ENCODE measurements at regions not wholly inside any gene's neighbourhood (a gene's known extent, or its start where the extent isn't known, plus 50 kb on each side); places are given as distances from the start of the nearest gene placed in this dataset.

- TF ChIP-seq TEAD4 (IDR thresholded peaks at IDR 0.05; ENCODE audit: low read length) (peak; percentile 70), TEAD4 (CRISPR knock-in tag; IDR thresholded peaks at IDR 0.05; ENCODE audit: borderline replicate concordance) (no peak), ZFP36 (IDR thresholded peaks at IDR 0.05; ENCODE audit: low read depth, low read length, partially characterized antibody) (peak; percentile 45), SOX6 (IDR thresholded peaks at IDR 0.05) (0 out of 2 replicates have a peak, but pooled peaks have one; percentile 21), ZNF395 (CRISPR knock-in tag; IDR thresholded peaks at IDR 0.05) (peak; percentile 54; the same call in 1 of the 2 replicates), DPF2 (IDR thresholded peaks at IDR 0.05) (peak; percentile 80), ARID1B (IDR thresholded peaks at IDR 0.05) (peak; percentile 86), SMARCC2 (IDR thresholded peaks at IDR 0.05; ENCODE audit: low read depth) (peak; percentile 40; the same call in 1 of the 2 replicates), SMARCA4 (IDR thresholded peaks at IDR 0.05) (peak; percentile 83), EP300 (IDR thresholded peaks at IDR 0.05; ENCODE audit: low read length) (peak; percentile 51; the same call in 1 of the 2 replicates), NFIC (IDR thresholded peaks at IDR 0.05) (peak; percentile 34; the same call in 1 of the 2 replicates), FOSL1 (tag; conservative IDR thresholded peaks at IDR 0.05) (peak; percentile 90), STAT5A (IDR thresholded peaks at IDR 0.05; ENCODE audit: borderline replicate concordance, low read length) (peak; percentile 10; the same call in 1 of the 2 replicates), POLR2AphosphoS5 (IDR thresholded peaks at IDR 0.05; ENCODE audit: control insufficient read depth, insufficient read depth, low read depth, low read length) (peak; percentile 46; the same call in 1 of the 2 replicates), NEUROD1 (IDR thresholded peaks at IDR 0.05; ENCODE audit: borderline replicate concordance, low read depth, low read length, partially characterized antibody) (no peak), XRCC5 (IDR thresholded peaks at IDR 0.05; ENCODE audit: low read depth, low read length) (no peak), NCOR1 (IDR thresholded peaks at IDR 0.05) (peak; percentile 68), ZNF3 (CRISPR knock-in tag; IDR thresholded peaks at IDR 0.05) (no peak), ATF3 (IDR thresholded peaks at IDR 0.05) (peak; percentile 91), ATF3 (CRISPR knock-in tag; conservative IDR thresholded peaks at IDR 0.05) (no peak; the same call in 1 of the 2 replicates), GTF2A2 (tag; IDR thresholded peaks at IDR 0.05) (no peak), ZNF212 (CRISPR knock-in tag; IDR thresholded peaks at IDR 0.05) (no peak), LEF1 (IDR thresholded peaks at IDR 0.05) (no peak), HDAC8 (tag; IDR thresholded peaks at IDR 0.05) (no peak), LCOR (CRISPR knock-in tag; IDR thresholded peaks at IDR 0.05) (no peak)
These were observed 153.4 kb downstream of the CCDC34 start (continued) for GRCh38 chr11:27209562-27210005.

Measured in K562 (cell line).